Activated CD8-positive, alpha-beta T cell treated with anti-CD3 and anti-CD28 coated beads for 36 hours (primary cell): ENCODE measurements at regions not wholly inside any gene's neighbourhood (a gene's known extent, or its start where the extent isn't known, plus 50 kb on each side); places are given as distances from the start of the nearest gene placed in this dataset.

Experiments
- ATAC-seq: fragments of 200-7000 bp; cut with Tn5 transposase; one replicate; pipeline ENCODE4 v1.10.0; 2021; ENCODE audit warnings: mild to moderate bottlenecking, moderate library complexity
- CTCF ChIA-PET: fragments of 350-600 bp; sonication (Branson Sonifier 250); formaldehyde crosslinking; loops from one replicate; lab custom pipeline; 2021; ENCODE audit warnings: antibody characterized with exemption; lab: Charles Lee
- POLR2A ChIA-PET: fragments of 350-600 bp; sonication (Branson Sonifier 250); formaldehyde crosslinking; loops from one replicate; lab custom pipeline; 2021; ENCODE audit warnings: antibody characterized with exemption; lab: Charles Lee
- DNase-seq: peaks from one replicate; pipeline ENCODE4 v3.0.0-alpha.2; 2020
- H3K27ac Mint-ChIP-seq: one replicate; pipeline ENCODE4 v1.8.0; 2021; ENCODE audit warnings: mild to moderate bottlenecking, mixed read lengths
- H3K27me3 Mint-ChIP-seq: one replicate; pipeline ENCODE4 v1.8.0; 2021; ENCODE audit warnings: mixed read lengths
- H3K36me3 Mint-ChIP-seq: one replicate; pipeline ENCODE4 v1.8.0; 2021; ENCODE audit warnings: low read depth, mixed read lengths
- H3K4me1 Mint-ChIP-seq: one replicate; pipeline ENCODE4 v1.8.0; 2021; ENCODE audit warnings: low read depth, mixed read lengths
- H3K4me3 Mint-ChIP-seq: one replicate; pipeline ENCODE4 v1.8.0; 2021; ENCODE audit warnings: mild to moderate bottlenecking, moderate library complexity, mixed read lengths
- H3K9me3 Mint-ChIP-seq: one replicate; pipeline ENCODE4 v1.8.0; 2021; ENCODE audit warnings: mixed read lengths
- CTCF ChIP-seq: fragments of 200-600 bp; IDR thresholded peaks from one replicate; pipeline ENCODE4 v1.8.0; 2022; ENCODE audit warnings: antibody characterized with exemption, mild to moderate bottlenecking
- intact Hi-C: fragments of 100-400 bp; cut with micrococcal nuclease; formaldehyde crosslinking; loops from one replicate; pipeline ENCODE4 v1.10.0; 2022

- CTCF ChIA-PET = no interaction called here
- DNase-seq = no peak
- no peak for TF ChIP-seq CTCF
- Mint-ChIP-seq H3K27me3 (no peaks in the 10 kb centered on the region), H3K9me3 (peaks cover 22% of the 10 kb centered on the region), H3K27ac (no peak overlapping the region), H3K36me3 (peaks cover 20% of the 10 kb centered on the region), H3K4me3 (no peak overlapping the region), H3K4me1 (peaks cover 19% of the 10 kb centered on the region)
- no peak for ATAC-seq
- POLR2A ChIA-PET = no interaction called here
- intact Hi-C loops = no loop called here
Observed at GRCh38 chr1:173353350-173353749, 123.8 kb upstream of the PRDX6 start.

- no peaks in the 10 kb centered on the region for H3K27me3 Mint-ChIP-seq
- H3K27ac Mint-ChIP-seq = no peak overlapping the region
- peaks cover 22% of the 10 kb centered on the region for H3K9me3 Mint-ChIP-seq
- POLR2A ChIA-PET = no interaction called here
- H3K4me1 Mint-ChIP-seq = peaks cover 20% of the 10 kb centered on the region
- CTCF ChIA-PET = no interaction called here
- ATAC-seq (no peak), DNase-seq (no peak)
- no peak overlapping the region for H3K4me3 Mint-ChIP-seq
- intact Hi-C loops = no loop called here
- TF ChIP-seq CTCF = no peak
- peaks cover 17% of the 10 kb centered on the region for H3K36me3 Mint-ChIP-seq
Observed at GRCh38 chr1:173354937-173355280, 122.2 kb upstream of the PRDX6 start.

- Mint-ChIP-seq H3K9me3 (peaks cover 22% of the 10 kb centered on the region), H3K27ac (peak overlapping the region; percentile 43), H3K36me3 (peaks cover 15% of the 10 kb centered on the region), H3K4me3 (peak overlapping the region; percentile 11), H3K27me3 (no peaks in the 10 kb centered on the region), H3K4me1 (peaks cover 25% of the 10 kb centered on the region)
- POLR2A ChIA-PET = no interaction called here
- peak; percentile 83 for ATAC-seq
- peak; percentile 47 for DNase-seq
- TF ChIP-seq CTCF = no peak
- intact Hi-C loops = no loop called here
- CTCF ChIA-PET = no interaction called here
Observed at GRCh38 chr1:173355281-173356031, 121.7 kb upstream of the PRDX6 start.

GRCh38 chr1:173356191-173356762 is 120.9 kb upstream of the PRDX6 start:
- ChIA-PET POLR2A (interaction anchor here (0.6 kb wide), 1 partner anchor 141 kb away, joined by 3 read pairs; no protein-coding TSS in a partner anchor), CTCF (interaction anchor here (1.4 kb wide), 1 partner anchor 611 kb away, joined by 4 read pairs; no protein-coding TSS in a partner anchor)
- DNase-seq (no peak), ATAC-seq (no peak)
- no peaks in the 10 kb centered on the region for H3K27me3 Mint-ChIP-seq
- intact Hi-C loops = no loop called here
- H3K36me3 Mint-ChIP-seq = peaks cover 15% of the 10 kb centered on the region
- no peak overlapping the region for H3K27ac Mint-ChIP-seq
- peaks cover 22% of the 10 kb centered on the region for H3K9me3 Mint-ChIP-seq
- TF ChIP-seq CTCF = no peak
- H3K4me1 Mint-ChIP-seq = peaks cover 33% of the 10 kb centered on the region
- no peak overlapping the region for H3K4me3 Mint-ChIP-seq

- no peaks in the 10 kb centered on the region for H3K36me3 Mint-ChIP-seq
- H3K9me3 Mint-ChIP-seq = peaks cover 1% of the 10 kb centered on the region
- no peak for ATAC-seq
- intact Hi-C loops = no loop called here
- ChIA-PET POLR2A (no interaction called here), CTCF (interaction anchor here (1.0 to 1.8 kb wide), 2 partner anchors 106 to 616 kb away, joined by 4 to 7 read pairs; no protein-coding TSS in a partner anchor)
- H3K4me3 Mint-ChIP-seq = no peak overlapping the region
- no peaks in the 10 kb centered on the region for H3K27me3 Mint-ChIP-seq
- no peak overlapping the region for H3K27ac Mint-ChIP-seq
- no peak for DNase-seq
- peaks cover 25% of the 10 kb centered on the region for H3K4me1 Mint-ChIP-seq
- TF ChIP-seq CTCF = no peak
Observed at GRCh38 chr1:173360487-173361063, 116.6 kb upstream of the PRDX6 start.
